ENCODE measurements at regions not wholly inside any gene's neighbourhood (a gene's known extent, or its start where the extent isn't known, plus 50 kb on each side); places are given as distances from the start of the nearest gene placed in this dataset.

- no peaks in the 10 kb centered on the region for H4K20me1 ChIP-seq (ENCODE audit: insufficient read depth, low read length)
- H3K4me1 ChIP-seq (ENCODE audit: low read length) = no peaks in the 10 kb centered on the region
- no peaks in the 10 kb centered on the region for H3K36me3 ChIP-seq (replicated peaks; ENCODE audit: low read depth, low read length)
- H3K27me3 ChIP-seq (ENCODE audit: low read depth, low read length) = no peaks in the 10 kb centered on the region
- H3K4me2 ChIP-seq (ENCODE audit: low read length) = no peak overlapping the region
- H3K27ac ChIP-seq (ENCODE audit: low read length) = no peak overlapping the region
- no peak overlapping the region for H3K9ac ChIP-seq (ENCODE audit: low read length)
- H3K9me3 ChIP-seq (ENCODE audit: insufficient read depth, low read length) = no peaks in the 10 kb centered on the region
- no peak overlapping the region for H2AFZ ChIP-seq (ENCODE audit: low read depth, low read length)
- no peak for TF ChIP-seq EZH2phosphoT487 (IDR thresholded peaks at IDR 0.05; ENCODE audit: low read depth)
- no peak for TF ChIP-seq CTCF (IDR thresholded peaks at IDR 0.05; ENCODE audit: low read depth, low read length)
- no peak overlapping the region for H3K4me3 ChIP-seq (ENCODE audit: low read length)
- no peaks in the 10 kb centered on the region for H3K79me2 ChIP-seq (ENCODE audit: low read length)
These were observed 142.4 kb downstream of the QRSL1 start for GRCh38 chr6:106771822-106772221.

GRCh38 chr6:106770663-106771062 lies 141.3 kb downstream of the QRSL1 start:
- TF ChIP-seq EZH2phosphoT487 (IDR thresholded peaks at IDR 0.05; ENCODE audit: low read depth) (no peak), CTCF (IDR thresholded peaks at IDR 0.05; ENCODE audit: low read depth, low read length) (no peak)
- Histone ChIP-seq H3K79me2 (ENCODE audit: low read length) (no peaks in the 10 kb centered on the region), H3K4me1 (ENCODE audit: low read length) (no peaks in the 10 kb centered on the region), H3K27ac (ENCODE audit: low read length) (no peak overlapping the region), H3K27me3 (ENCODE audit: low read depth, low read length) (no peaks in the 10 kb centered on the region), H3K9me3 (ENCODE audit: insufficient read depth, low read length) (no peaks in the 10 kb centered on the region), H3K4me3 (ENCODE audit: low read length) (no peak overlapping the region), H4K20me1 (ENCODE audit: insufficient read depth, low read length) (no peaks in the 10 kb centered on the region), H2AFZ (ENCODE audit: low read depth, low read length) (no peak overlapping the region), H3K36me3 (replicated peaks; ENCODE audit: low read depth, low read length) (no peaks in the 10 kb centered on the region), H3K9ac (ENCODE audit: low read length) (no peak overlapping the region), H3K4me2 (ENCODE audit: low read length) (no peak overlapping the region)

GRCh38 chr6:106770081-106770480 lies 140.7 kb downstream of the QRSL1 start:
- TF ChIP-seq CTCF (IDR thresholded peaks at IDR 0.05; ENCODE audit: low read depth, low read length) = no peak
- no peak for TF ChIP-seq EZH2phosphoT487 (IDR thresholded peaks at IDR 0.05; ENCODE audit: low read depth)
- Histone ChIP-seq H2AFZ (ENCODE audit: low read depth, low read length) (no peak overlapping the region), H4K20me1 (ENCODE audit: insufficient read depth, low read length) (no peaks in the 10 kb centered on the region), H3K9me3 (ENCODE audit: insufficient read depth, low read length) (no peaks in the 10 kb centered on the region), H3K4me3 (ENCODE audit: low read length) (no peak overlapping the region), H3K4me1 (ENCODE audit: low read length) (no peaks in the 10 kb centered on the region), H3K79me2 (ENCODE audit: low read length) (no peaks in the 10 kb centered on the region), H3K27me3 (ENCODE audit: low read depth, low read length) (no peaks in the 10 kb centered on the region), H3K27ac (ENCODE audit: low read length) (no peak overlapping the region), H3K4me2 (ENCODE audit: low read length) (no peak overlapping the region), H3K36me3 (replicated peaks; ENCODE audit: low read depth, low read length) (no peaks in the 10 kb centered on the region), H3K9ac (ENCODE audit: low read length) (no peak overlapping the region)

- no peak for TF ChIP-seq EZH2phosphoT487 (IDR thresholded peaks at IDR 0.05; ENCODE audit: low read depth)
- TF ChIP-seq CTCF (IDR thresholded peaks at IDR 0.05; ENCODE audit: low read depth, low read length) = no peak
- Histone ChIP-seq H3K9me3 (ENCODE audit: insufficient read depth, low read length) (no peaks in the 10 kb centered on the region), H2AFZ (ENCODE audit: low read depth, low read length) (no peak overlapping the region), H3K36me3 (replicated peaks; ENCODE audit: low read depth, low read length) (no peaks in the 10 kb centered on the region), H3K27me3 (ENCODE audit: low read depth, low read length) (no peaks in the 10 kb centered on the region), H3K4me1 (ENCODE audit: low read length) (no peaks in the 10 kb centered on the region), H4K20me1 (ENCODE audit: insufficient read depth, low read length) (no peaks in the 10 kb centered on the region), H3K4me3 (ENCODE audit: low read length) (no peak overlapping the region), H3K27ac (ENCODE audit: low read length) (no peak overlapping the region), H3K9ac (ENCODE audit: low read length) (no peak overlapping the region), H3K4me2 (ENCODE audit: low read length) (no peak overlapping the region), H3K79me2 (ENCODE audit: low read length) (no peaks in the 10 kb centered on the region)
These were observed 137.9 kb downstream of the QRSL1 start for GRCh38 chr6:106767271-106767670.
